HG02884 (cell line): ENCODE measurements at regions not wholly inside any gene's neighbourhood (a gene's known extent, or its start where the extent isn't known, plus 50 kb on each side); places are given as distances from the start of the nearest gene placed in this dataset.
"Not testable (repeated sequence)": the region's sequence is repeated elsewhere in the genome, so short reads cannot be mapped to it uniquely, and the experiment has no call there.

Experiments
- ATAC-seq: cut with Tn5 transposase; IDR thresholded peaks from one replicate; pipeline ENCODE4 v1.9.1; 2021; ENCODE audit warnings: mild to moderate bottlenecking, moderate library complexity; ENCODE audit not compliant: unreplicated experiment

GRCh38 chr2:40676134-40676790, 224.4 kb upstream of the SLC8A1 start:
- not testable (repeated sequence) for ATAC-seq

GRCh38 chr2:40680547-40680946, 228.7 kb upstream of the SLC8A1 start:
- ATAC-seq = peak; percentile 81

GRCh38 chr2:40690036-40690435, 238.1 kb upstream of the SLC8A1 start:
- ATAC-seq = no peak

GRCh38 chr2:40690525-40690924, 238.6 kb upstream of the SLC8A1 start:
- ATAC-seq = no peak

GRCh38 chr2:40700231-40700954, 248.5 kb upstream of the SLC8A1 start:
- no peak for ATAC-seq

- ATAC-seq = not testable (repeated sequence)
Measured at GRCh38 chr2:40712197-40712894, 260.5 kb upstream of the SLC8A1 start.

- no peak for ATAC-seq
Measured at GRCh38 chr2:40716879-40717278, 265.0 kb upstream of the SLC8A1 start.

- no peak for ATAC-seq
Measured at GRCh38 chr2:40719414-40719813, 267.5 kb upstream of the SLC8A1 start.

- ATAC-seq = no peak
Measured at GRCh38 chr2:40721595-40721994, 269.7 kb upstream of the SLC8A1 start.

GRCh38 chr2:40723194-40723593, 271.3 kb upstream of the SLC8A1 start:
- no peak for ATAC-seq

- no peak for ATAC-seq
Measured at GRCh38 chr2:40725040-40725439, 273.1 kb upstream of the SLC8A1 start.

- ATAC-seq = no peak
Measured at GRCh38 chr2:40725950-40726349, 274.1 kb upstream of the SLC8A1 start.

GRCh38 chr2:40734797-40735196, 282.9 kb upstream of the SLC8A1 start:
- no peak for ATAC-seq

GRCh38 chr2:40737180-40737579, 285.3 kb upstream of the SLC8A1 start:
- no peak for ATAC-seq

- no peak for ATAC-seq
Measured at GRCh38 chr2:40740419-40740818, 288.5 kb upstream of the SLC8A1 start.

- ATAC-seq = no peak
Measured at GRCh38 chr2:40741532-40741931, 289.6 kb upstream of the SLC8A1 start.

GRCh38 chr2:40746191-40746590, 294.3 kb upstream of the SLC8A1 start:
- ATAC-seq = no peak

GRCh38 chr2:40751981-40752380, 300.1 kb upstream of the SLC8A1 start:
- no peak for ATAC-seq

GRCh38 chr2:40752796-40753195, 300.9 kb upstream of the SLC8A1 start:
- ATAC-seq = no peak

- no peak for ATAC-seq
Measured at GRCh38 chr2:40754912-40755311, 303.0 kb upstream of the SLC8A1 start.

GRCh38 chr2:40758401-40759155, 306.7 kb upstream of the SLC8A1 start:
- peak; percentile 55 for ATAC-seq
